ENCODE measurements at regions not wholly inside any gene's neighbourhood (a gene's known extent, or its start where the extent isn't known, plus 50 kb on each side); places are given as distances from the start of the nearest gene placed in this dataset.

DNA sequence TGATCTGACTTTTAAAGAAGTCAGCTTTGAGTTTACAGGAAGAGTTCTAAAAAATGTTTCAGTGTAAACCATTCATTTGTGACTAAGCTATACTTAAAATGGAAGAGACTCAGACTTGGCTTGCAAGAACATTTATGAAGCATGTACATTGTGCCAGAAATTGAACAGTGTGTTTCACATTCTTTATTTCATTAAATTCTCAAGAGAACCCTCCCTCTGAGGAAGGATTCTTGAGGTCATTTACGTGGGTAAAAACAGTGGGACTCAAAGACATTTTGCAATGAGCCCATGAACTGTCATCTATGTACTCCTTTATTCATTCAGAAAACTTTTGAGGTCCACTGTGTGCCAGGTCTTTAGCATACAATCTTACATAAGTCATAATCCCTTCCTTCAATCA is 143.6 kb upstream of the ZNF521 start:
- H4K20me1 ChIP-seq (replicated peaks; ENCODE audit: control insufficient read depth, extremely low read depth, insufficient read depth, low read length), result no peaks in the 10 kb centered on the region
- FAIRE-seq (no peak), DNase-seq (ENCODE audit: low read depth, low spot score) (no peak)
- H3K4me3 ChIP-seq (replicated peaks in 1 of 3; ENCODE audit: insufficient read depth in 1 of 3, low read depth in 1 of 3, low read length in 3 of 3), result no peak overlapping the region
- BruUV-seq (replicated peaks), result no TSS peak
- ChIA-PET CTCF (no interaction called here), POLR2A (no interaction called here)
- H3K79me2 ChIP-seq (ENCODE audit: control insufficient read depth, insufficient read depth, low read length), result no peaks in the 10 kb centered on the region
- no peak overlapping the region for H3K27ac ChIP-seq (ENCODE audit: insufficient read depth, low read depth, low read length)
- no peak overlapping the region for H3K4me2 ChIP-seq (ENCODE audit: insufficient read depth, low read length)
- peaks cover 0 to 2% of the 10 kb centered on the region in 2 experiments for H3K27me3 ChIP-seq (ENCODE audit: control insufficient read depth in 2 of 2, insufficient read depth in 2 of 2, low read length in 2 of 2)
- H3K4me1 ChIP-seq (ENCODE audit: control insufficient read depth, extremely low read depth, insufficient read depth, low read length), result no peaks in the 10 kb centered on the region
- H3K9ac ChIP-seq (replicated peaks; ENCODE audit: extremely low read depth, insufficient read depth, low read length), result no peak overlapping the region
- dilution Hi-C loops (cut with MboI; ENCODE audit: extremely low pct_ligation_motif_present, low sequenced_read_pairs) (no loop called here), intact Hi-C loops (cut with micrococcal nuclease) (no loop called here)
- H3K9me3 ChIP-seq (replicated peaks; ENCODE audit: control insufficient read depth, insufficient read depth, low read length), result no peaks in the 10 kb centered on the region
- no peaks in the 10 kb centered on the region for H3K36me3 ChIP-seq (ENCODE audit: control insufficient read depth in 2 of 2, extremely low read depth in 1 of 2, insufficient read depth in 2 of 2, low read length in 2 of 2)
- TF ChIP-seq EZH2 (IDR thresholded peaks at IDR 0.05; ENCODE audit: borderline replicate concordance, low read depth, low read length, severe bottlenecking) (no peak), JUN (IDR thresholded peaks at IDR 0.05; ENCODE audit: borderline replicate concordance, insufficient read depth, insufficient read length, low read depth) (no peak), FOS (IDR thresholded peaks at IDR 0.05; ENCODE audit: borderline replicate concordance, insufficient read depth, low read length) (no peak), POLR2A (IDR thresholded peaks at IDR 0.05; ENCODE audit: low read depth, low read length) (no peak), POLR2AphosphoS5 (IDR thresholded peaks at IDR 0.05; ENCODE audit: insufficient read depth, low read depth, low read length) (no peak), MYC (IDR thresholded peaks at IDR 0.05; ENCODE audit: low read depth, low read length) (no peak), GATA2 (IDR thresholded peaks at IDR 0.05; ENCODE audit: insufficient read depth, insufficient read length, low read depth, low read length) (no peak)
- TF ChIP-seq, protein P1, sequence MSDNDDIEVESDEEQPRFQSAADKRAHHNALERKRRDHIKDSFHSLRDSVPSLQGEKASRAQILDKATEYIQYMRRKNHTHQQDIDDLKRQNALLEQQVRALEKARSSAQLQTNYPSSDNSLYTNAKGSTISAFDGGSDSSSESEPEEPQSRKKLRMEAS (IDR thresholded peaks at IDR 0.05; ENCODE audit: insufficient read depth, insufficient read length), result no peak
- TF ChIP-seq, protein P2, sequence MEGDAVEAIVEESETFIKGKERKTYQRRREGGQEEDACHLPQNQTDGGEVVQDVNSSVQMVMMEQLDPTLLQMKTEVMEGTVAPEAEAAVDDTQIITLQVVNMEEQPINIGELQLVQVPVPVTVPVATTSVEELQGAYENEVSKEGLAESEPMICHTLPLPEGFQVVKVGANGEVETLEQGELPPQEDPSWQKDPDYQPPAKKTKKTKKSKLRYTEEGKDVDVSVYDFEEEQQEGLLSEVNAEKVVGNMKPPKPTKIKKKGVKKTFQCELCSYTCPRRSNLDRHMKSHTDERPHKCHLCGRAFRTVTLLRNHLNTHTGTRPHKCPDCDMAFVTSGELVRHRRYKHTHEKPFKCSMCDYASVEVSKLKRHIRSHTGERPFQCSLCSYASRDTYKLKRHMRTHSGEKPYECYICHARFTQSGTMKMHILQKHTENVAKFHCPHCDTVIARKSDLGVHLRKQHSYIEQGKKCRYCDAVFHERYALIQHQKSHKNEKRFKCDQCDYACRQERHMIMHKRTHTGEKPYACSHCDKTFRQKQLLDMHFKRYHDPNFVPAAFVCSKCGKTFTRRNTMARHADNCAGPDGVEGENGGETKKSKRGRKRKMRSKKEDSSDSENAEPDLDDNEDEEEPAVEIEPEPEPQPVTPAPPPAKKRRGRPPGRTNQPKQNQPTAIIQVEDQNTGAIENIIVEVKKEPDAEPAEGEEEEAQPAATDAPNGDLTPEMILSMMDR (IDR thresholded peaks at IDR 0.05; ENCODE audit: extremely low read depth in 1 of 2, insufficient read depth in 1 of 2, low read depth in 1 of 2, low read length in 2 of 2), result no peak
- no peaks in the 10 kb centered on the region for H3K9me1 ChIP-seq (replicated peaks; ENCODE audit: control insufficient read depth, extremely low read depth, insufficient read depth, low read length)
- H2AFZ ChIP-seq (ENCODE audit: low read depth, low read length), result no peak overlapping the region
